ENCODE measurements at regions not wholly inside any gene's neighbourhood (a gene's known extent, or its start where the extent isn't known, plus 50 kb on each side); places are given as distances from the start of the nearest gene placed in this dataset.

- TF ChIP-seq POLR2A (IDR thresholded peaks at IDR 0.05): no peak
- TF ChIP-seq CTCF (IDR thresholded peaks at IDR 0.05): no peak
- TF ChIP-seq EP300 (IDR thresholded peaks at IDR 0.05): no peak
Measured at GRCh38 chr6:119594907-119595306, 245.3 kb upstream of the MAN1A1 start.

Measured in tibial nerve (tissue), 4 donors.